ENCODE measurements at regions not wholly inside any gene's neighbourhood (a gene's known extent, or its start where the extent isn't known, plus 50 kb on each side); places are given as distances from the start of the nearest gene placed in this dataset.
"Not testable (repeated sequence)": the region's sequence is repeated elsewhere in the genome, so short reads cannot be mapped to it uniquely, and the experiment has no call there.

DNA sequence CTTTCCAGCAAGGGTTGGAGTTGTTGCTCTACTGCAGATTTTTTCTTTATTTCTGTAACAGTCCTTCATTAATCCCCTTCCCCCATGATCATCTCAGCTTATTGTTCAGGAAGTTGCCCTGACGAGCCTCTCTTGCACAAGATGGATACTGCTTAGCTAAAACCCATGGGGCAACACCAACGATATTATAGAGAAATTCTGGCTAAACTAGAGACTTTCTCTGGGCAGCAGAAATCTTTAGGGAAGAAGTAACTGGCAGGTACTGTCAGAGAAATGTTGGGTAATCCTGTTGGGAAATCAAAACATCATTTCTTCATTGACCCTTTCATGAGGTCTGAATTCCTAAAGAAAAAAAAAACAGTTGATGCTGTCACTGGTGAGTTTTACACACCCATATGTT is 921.3 kb downstream of the NLGN4X start:
- Histone ChIP-seq H3K4me3 (ENCODE audit: low read length) (no peak overlapping the region), H3K36me3 (ENCODE audit: insufficient read depth, low read length) (no peaks in the 10 kb centered on the region), H2AFZ (ENCODE audit: low read depth, low read length) (no peak overlapping the region), H3K27me3 (ENCODE audit: insufficient read depth, low read length) (no peaks in the 10 kb centered on the region), H3K9me3 (ENCODE audit: low read length) (no peaks in the 10 kb centered on the region), H3K4me1 (ENCODE audit: insufficient read depth, low read length) (no peaks in the 10 kb centered on the region)

DNA sequence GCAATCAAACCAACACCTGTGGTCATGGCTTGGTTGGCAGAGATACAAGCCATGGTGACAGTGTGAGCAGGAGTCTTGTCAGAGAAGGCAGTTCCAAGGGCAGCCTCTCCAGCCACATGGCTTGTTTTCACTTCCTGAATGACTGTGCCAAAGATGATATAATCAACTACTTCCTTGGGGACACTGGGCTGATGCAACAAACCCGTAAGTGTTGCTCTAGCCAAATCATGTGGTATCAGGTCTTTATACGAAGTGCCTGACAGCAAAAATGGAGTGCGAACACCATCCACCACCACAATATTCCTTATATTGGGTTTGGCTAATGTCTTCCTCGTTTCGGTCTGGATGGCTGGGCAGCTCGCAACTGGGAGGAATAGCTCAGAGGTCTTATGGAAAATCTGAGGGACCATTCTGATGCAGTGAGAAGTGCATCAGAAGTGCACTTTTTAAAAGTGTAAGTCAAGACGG is 922.0 kb downstream of the NLGN4X start:
- Histone ChIP-seq H3K9me3 (ENCODE audit: low read length) (no peaks in the 10 kb centered on the region), H3K4me1 (ENCODE audit: insufficient read depth, low read length) (no peaks in the 10 kb centered on the region), H2AFZ (ENCODE audit: low read depth, low read length) (no peak overlapping the region), H3K36me3 (ENCODE audit: insufficient read depth, low read length) (no peaks in the 10 kb centered on the region), H3K27me3 (ENCODE audit: insufficient read depth, low read length) (no peaks in the 10 kb centered on the region), H3K4me3 (ENCODE audit: low read length) (no peak overlapping the region)

DNA sequence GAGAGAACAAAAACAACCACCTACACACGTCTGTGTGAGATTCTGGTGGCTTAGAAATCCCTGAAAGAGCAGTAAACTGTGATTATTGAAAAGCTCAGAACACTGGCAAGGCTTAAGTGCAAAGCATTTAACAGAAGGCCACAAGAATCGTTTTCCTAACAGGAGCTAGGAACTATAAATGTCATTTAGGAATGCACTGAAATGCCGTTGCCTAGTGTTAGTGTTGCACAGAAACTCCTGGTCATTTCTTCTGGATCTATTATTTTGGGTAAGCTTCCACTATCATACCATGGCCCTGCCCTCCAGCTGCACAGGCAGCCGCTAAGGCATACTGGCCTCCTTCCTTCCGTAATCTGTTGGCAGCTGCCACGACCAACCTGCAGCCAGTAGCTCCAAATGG is 923.2 kb downstream of the NLGN4X start:
- no peaks in the 10 kb centered on the region for H3K27me3 ChIP-seq (ENCODE audit: insufficient read depth, low read length)
- no peaks in the 10 kb centered on the region for H3K4me1 ChIP-seq (ENCODE audit: insufficient read depth, low read length)
- no peaks in the 10 kb centered on the region for H3K36me3 ChIP-seq (ENCODE audit: insufficient read depth, low read length)
- H3K9me3 ChIP-seq (ENCODE audit: low read length): no peaks in the 10 kb centered on the region
- no peak overlapping the region for H3K4me3 ChIP-seq (ENCODE audit: low read length)
- H2AFZ ChIP-seq (ENCODE audit: low read depth, low read length): no peak overlapping the region

DNA sequence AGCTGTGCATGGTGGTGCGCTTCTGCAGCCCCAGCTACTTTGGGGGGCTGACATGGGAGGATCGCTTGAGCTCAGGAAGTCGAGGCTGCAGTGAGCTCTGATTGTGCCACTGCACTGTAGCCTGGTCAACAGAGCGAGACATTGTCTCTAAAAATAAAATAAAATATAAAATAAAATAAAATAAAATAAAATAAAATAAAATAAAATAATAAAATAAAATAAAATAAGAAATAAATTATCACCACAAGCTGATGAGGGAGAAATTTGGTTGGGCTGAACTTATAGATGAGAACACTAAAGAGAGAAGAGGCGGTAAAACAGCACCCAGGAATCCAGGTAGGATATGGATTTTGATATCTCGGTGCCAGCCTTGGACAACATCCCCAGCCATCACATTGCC is 933.7 kb downstream of the NLGN4X start:
- H3K4me3 ChIP-seq (ENCODE audit: low read length): no peak overlapping the region

DNA sequence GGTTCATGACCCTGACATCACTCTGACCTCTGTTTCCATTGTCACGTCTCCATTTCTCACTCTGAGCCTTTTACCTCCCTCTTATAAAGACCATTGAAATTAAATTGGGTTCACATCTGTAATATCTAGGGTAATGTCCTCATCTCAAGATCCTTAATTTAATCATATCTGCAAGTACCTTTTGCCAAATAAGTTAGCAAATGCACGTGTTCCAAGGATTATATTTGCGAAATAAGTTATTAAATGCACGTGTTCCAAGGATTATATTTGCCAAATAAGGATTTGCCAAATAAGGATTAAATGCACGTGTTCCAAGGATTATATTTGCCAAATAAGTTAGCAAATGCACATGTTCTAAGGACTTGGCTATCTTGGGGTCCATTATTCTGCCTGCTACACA is 938.0 kb downstream of the NLGN4X start:
- no peak overlapping the region for H3K4me3 ChIP-seq (ENCODE audit: low read length)
- H2AFZ ChIP-seq (ENCODE audit: low read depth, low read length): no peak overlapping the region
- no peaks in the 10 kb centered on the region for H3K4me1 ChIP-seq (ENCODE audit: insufficient read depth, low read length)
- no peaks in the 10 kb centered on the region for H3K36me3 ChIP-seq (ENCODE audit: insufficient read depth, low read length)
- H3K9me3 ChIP-seq (ENCODE audit: low read length): no peaks in the 10 kb centered on the region
- H3K27me3 ChIP-seq (ENCODE audit: insufficient read depth, low read length): no peaks in the 10 kb centered on the region

More for the DNA sequence above, 933.7 kb downstream of the NLGN4X start:
- Histone ChIP-seq H3K36me3 (ENCODE audit: insufficient read depth, low read length) (no peaks in the 10 kb centered on the region), H3K9me3 (ENCODE audit: low read length) (no peaks in the 10 kb centered on the region), H2AFZ (ENCODE audit: low read depth, low read length) (no peak overlapping the region), H3K27me3 (ENCODE audit: insufficient read depth, low read length) (no peaks in the 10 kb centered on the region), H3K4me1 (ENCODE audit: insufficient read depth, low read length) (no peaks in the 10 kb centered on the region)

DNA sequence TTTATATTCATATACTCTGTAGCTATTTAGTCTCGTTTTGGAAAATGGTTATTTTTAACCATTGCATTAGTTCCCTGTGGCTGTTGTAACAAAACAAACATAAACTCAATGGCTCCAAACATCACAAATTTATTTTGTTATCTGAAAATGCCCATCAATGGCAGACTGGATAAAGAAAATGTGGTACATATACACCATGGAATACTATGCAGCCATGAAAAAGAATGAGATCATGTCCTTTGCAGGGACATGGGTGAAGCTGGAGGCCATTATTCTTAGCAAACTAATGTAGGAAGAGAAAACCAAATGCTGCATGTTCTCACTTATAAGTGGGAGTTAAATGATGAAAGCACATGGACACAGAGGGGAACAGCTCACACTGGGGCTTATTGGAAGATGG is 938.7 kb downstream of the NLGN4X start:
- H2AFZ ChIP-seq (ENCODE audit: low read depth, low read length); H3K27me3 ChIP-seq (ENCODE audit: insufficient read depth, low read length); H3K9me3 ChIP-seq (ENCODE audit: low read length); H3K4me1 ChIP-seq (ENCODE audit: insufficient read depth, low read length); H3K36me3 ChIP-seq (ENCODE audit: insufficient read depth, low read length); H3K4me3 ChIP-seq (ENCODE audit: low read length): not testable (repeated sequence)

DNA sequence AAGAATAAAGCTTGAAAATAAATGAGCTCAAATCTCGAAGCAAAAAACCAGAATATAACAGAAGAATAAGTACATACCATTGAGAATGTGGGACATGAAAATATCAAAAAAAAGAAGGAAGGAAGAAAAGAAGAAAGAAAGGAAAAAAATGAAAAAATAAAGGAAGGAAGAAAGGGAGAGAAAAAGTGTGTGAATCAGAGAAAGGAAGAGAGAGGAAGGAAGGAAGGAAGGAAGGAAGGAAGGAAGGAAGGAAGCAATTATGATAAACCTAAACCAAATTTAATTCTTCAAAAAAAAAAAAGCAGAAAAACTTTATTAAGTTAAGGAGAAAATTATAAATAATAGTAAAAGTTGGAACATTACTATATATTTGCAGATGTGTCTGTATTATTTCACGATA is 949.8 kb downstream of the NLGN4X start:
- Histone ChIP-seq H3K36me3 (ENCODE audit: insufficient read depth, low read length) (no peaks in the 10 kb centered on the region), H3K27me3 (ENCODE audit: insufficient read depth, low read length) (no peaks in the 10 kb centered on the region), H3K9me3 (ENCODE audit: low read length) (no peaks in the 10 kb centered on the region), H2AFZ (ENCODE audit: low read depth, low read length) (no peak overlapping the region), H3K4me1 (ENCODE audit: insufficient read depth, low read length) (no peaks in the 10 kb centered on the region), H3K4me3 (ENCODE audit: low read length) (no peak overlapping the region)

DNA sequence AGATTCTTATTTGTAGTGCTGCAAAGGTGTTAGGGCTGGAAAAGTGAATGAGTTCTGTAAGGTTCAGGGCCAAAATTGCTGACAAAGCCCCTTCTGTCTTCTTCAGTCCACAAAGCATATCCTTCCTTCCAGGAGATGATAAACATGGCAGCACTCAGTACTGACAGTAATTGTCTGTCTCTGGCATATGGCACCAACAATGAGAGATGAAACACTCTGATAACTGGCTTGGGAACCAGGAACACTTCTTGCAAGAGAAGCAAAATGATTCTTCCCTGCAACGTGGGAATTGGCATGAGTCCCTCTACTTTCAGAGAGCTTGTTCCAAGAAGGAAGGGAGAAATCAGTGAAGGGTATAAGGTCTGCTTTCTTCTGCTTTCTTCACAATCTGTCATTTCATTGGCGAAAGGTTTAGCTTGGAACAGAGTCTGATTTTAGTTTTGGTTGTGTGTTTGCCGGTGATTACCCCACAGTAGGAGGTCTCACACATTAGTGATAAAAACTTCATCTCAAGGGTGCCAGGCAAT is 963.3 kb downstream of the NLGN4X start:
- no peaks in the 10 kb centered on the region for H3K27me3 ChIP-seq (ENCODE audit: insufficient read depth, low read length)
- H3K36me3 ChIP-seq (ENCODE audit: insufficient read depth, low read length): no peaks in the 10 kb centered on the region
- no peaks in the 10 kb centered on the region for H3K9me3 ChIP-seq (ENCODE audit: low read length)
- no peaks in the 10 kb centered on the region for H3K4me1 ChIP-seq (ENCODE audit: insufficient read depth, low read length)
- H2AFZ ChIP-seq (ENCODE audit: low read depth, low read length): no peak overlapping the region
- no peak overlapping the region for H3K4me3 ChIP-seq (ENCODE audit: low read length)

DNA sequence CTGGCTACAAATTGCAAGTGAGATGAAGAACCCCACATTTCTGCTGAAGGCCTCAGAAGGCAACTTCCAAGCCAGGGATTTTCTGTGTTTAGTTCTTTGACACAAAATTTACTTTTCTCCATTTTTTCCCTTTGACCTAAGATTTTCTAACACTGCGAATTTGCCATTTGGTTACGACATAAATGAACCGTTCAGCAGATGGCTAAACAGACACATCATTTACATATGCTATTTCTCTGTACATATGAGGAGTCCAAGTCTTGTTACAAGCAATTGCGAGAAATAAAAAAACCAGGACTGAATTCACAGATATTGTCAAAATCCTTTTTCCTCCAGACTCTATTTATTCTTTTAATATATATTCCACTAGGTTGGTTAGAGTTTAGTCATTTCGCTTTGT is 978.6 kb downstream of the NLGN4X start:
- H3K4me1 ChIP-seq (ENCODE audit: insufficient read depth, low read length): no peaks in the 10 kb centered on the region
- no peak overlapping the region for H3K4me3 ChIP-seq (ENCODE audit: low read length)
- H2AFZ ChIP-seq (ENCODE audit: low read depth, low read length): no peak overlapping the region
- H3K9me3 ChIP-seq (ENCODE audit: low read length): no peaks in the 10 kb centered on the region
- no peaks in the 10 kb centered on the region for H3K36me3 ChIP-seq (ENCODE audit: insufficient read depth, low read length)
- no peaks in the 10 kb centered on the region for H3K27me3 ChIP-seq (ENCODE audit: insufficient read depth, low read length)

DNA sequence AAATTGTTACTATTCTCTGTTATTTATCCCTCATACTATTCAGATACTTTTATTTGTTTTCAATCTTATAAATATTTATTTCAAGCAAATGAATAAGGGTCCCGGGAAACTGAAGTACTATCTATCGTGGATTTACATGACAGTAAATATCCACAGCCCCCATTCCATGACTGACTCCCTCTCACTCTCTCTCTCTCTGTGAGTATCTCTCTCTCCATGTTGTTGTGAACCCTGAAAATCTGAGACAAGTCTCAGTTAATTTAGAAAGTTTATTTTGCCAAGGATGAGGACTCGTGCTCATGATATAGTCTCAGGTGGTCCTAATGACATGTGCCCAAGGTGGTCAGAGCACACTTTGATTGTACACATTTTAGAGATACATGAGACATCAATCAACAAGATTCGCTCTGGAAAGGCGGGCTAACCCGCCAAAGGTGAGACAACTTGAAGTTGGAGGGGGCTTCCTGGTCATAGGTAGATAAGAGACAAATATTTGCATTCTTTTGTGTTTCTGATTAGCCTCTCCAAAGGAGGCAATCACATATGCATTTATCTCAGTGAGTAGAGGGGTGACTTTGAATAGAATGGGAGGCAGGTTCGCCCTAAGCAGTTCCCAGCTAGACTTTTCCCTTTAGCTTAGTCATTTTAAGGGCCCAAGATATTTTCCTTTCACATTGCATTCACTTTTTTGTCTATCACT is 986.4 kb downstream of the NLGN4X start:
- Histone ChIP-seq H2AFZ (ENCODE audit: low read depth, low read length) (no peak overlapping the region), H3K9me3 (ENCODE audit: low read length) (no peaks in the 10 kb centered on the region), H3K36me3 (ENCODE audit: insufficient read depth, low read length) (no peaks in the 10 kb centered on the region), H3K4me1 (ENCODE audit: insufficient read depth, low read length) (no peaks in the 10 kb centered on the region), H3K4me3 (ENCODE audit: low read length) (no peak overlapping the region), H3K27me3 (ENCODE audit: insufficient read depth, low read length) (no peaks in the 10 kb centered on the region)

DNA sequence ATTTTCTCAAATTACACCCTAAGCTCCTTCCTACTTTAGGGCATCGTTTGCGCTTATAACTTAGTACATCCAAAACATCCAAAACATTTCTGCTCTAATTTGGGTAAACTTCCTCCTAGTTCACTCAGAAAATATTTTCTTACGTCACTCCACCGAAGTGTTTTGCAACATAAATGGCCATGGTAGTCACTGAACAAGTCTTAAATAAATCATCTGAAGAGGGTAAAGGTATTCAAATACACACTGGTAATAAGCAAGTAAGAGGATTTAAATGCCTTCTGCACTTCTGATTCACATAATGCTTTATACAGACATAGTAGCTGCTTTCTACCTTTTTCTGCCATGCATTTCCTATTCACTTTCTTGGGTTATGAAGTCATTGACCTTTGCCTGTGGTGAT is 991.9 kb downstream of the NLGN4X start:
- no peaks in the 10 kb centered on the region for H3K36me3 ChIP-seq (ENCODE audit: insufficient read depth, low read length)
- H3K4me3 ChIP-seq (ENCODE audit: low read length): no peak overlapping the region
- no peaks in the 10 kb centered on the region for H3K9me3 ChIP-seq (ENCODE audit: low read length)
- no peak overlapping the region for H2AFZ ChIP-seq (ENCODE audit: low read depth, low read length)
- no peaks in the 10 kb centered on the region for H3K27me3 ChIP-seq (ENCODE audit: insufficient read depth, low read length)
- H3K4me1 ChIP-seq (ENCODE audit: insufficient read depth, low read length): no peaks in the 10 kb centered on the region

DNA sequence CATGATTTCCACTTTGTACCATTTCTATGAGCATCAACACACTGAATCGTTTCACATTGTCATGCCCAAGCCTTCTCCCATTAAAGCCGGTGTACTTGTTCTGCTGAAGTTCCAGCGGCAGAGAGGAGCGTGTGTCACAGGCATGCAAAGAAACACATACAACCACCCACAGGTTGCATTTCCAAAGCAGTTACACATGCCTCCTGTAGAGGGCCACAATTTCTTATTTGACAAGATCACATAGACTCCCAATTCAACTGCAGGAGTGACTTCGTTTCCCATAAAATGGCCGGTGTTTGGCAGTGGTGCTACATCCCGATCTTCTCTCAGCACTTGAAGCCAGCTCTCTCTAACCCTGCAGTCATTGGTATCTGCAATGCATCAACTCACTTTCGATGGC is 992.6 kb downstream of the NLGN4X start:
- Histone ChIP-seq H3K9me3 (ENCODE audit: low read length) (no peaks in the 10 kb centered on the region), H3K4me3 (ENCODE audit: low read length) (no peak overlapping the region), H2AFZ (ENCODE audit: low read depth, low read length) (no peak overlapping the region), H3K27me3 (ENCODE audit: insufficient read depth, low read length) (no peaks in the 10 kb centered on the region), H3K4me1 (ENCODE audit: insufficient read depth, low read length) (no peaks in the 10 kb centered on the region), H3K36me3 (ENCODE audit: insufficient read depth, low read length) (no peaks in the 10 kb centered on the region)

DNA sequence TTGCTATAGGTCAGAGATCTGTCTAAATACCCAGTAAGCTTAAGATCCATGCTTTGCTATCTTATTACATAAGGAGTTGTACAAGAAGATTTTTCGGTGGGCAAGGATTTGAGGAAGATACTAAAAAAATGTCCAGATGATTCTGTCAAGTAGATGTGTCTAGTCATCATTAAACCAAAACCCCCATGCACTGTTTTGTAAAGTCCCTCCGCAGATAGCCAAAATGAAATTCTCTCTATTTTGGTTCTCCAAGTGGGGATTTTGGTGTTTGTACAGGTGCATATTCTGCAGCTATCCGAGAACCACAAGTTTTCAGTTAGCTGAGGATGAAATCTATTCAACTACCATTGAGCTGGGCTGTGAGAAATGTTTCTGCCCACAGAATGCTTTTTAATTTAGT is 994.8 kb downstream of the NLGN4X start:
- no peaks in the 10 kb centered on the region for H3K27me3 ChIP-seq (ENCODE audit: insufficient read depth, low read length)
- no peak overlapping the region for H2AFZ ChIP-seq (ENCODE audit: low read depth, low read length)
- no peaks in the 10 kb centered on the region for H3K9me3 ChIP-seq (ENCODE audit: low read length)
- H3K4me3 ChIP-seq (ENCODE audit: low read length): no peak overlapping the region
- no peaks in the 10 kb centered on the region for H3K4me1 ChIP-seq (ENCODE audit: insufficient read depth, low read length)
- no peaks in the 10 kb centered on the region for H3K36me3 ChIP-seq (ENCODE audit: insufficient read depth, low read length)

DNA sequence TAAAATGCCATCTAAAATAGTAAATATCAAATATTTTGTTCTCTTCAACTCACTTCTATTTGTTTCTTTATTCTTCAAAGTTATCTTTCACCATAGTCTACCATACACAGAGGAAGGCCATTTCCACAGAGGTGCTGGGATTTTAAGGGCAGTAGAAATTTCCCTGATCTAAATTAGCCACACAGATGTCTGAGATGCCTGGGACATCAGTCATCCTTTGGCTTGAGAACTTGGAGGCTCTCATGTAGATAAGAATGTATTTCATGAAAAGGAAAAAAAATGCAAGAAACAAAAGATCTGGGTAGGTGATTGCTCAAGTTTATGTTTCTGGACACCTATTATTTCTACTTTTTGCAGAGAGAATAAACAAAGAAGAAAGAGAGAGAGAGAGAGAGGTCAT is 1008.2 kb downstream of the NLGN4X start:
- H2AFZ ChIP-seq (ENCODE audit: low read depth, low read length): no peak overlapping the region
- no peaks in the 10 kb centered on the region for H3K36me3 ChIP-seq (ENCODE audit: insufficient read depth, low read length)
- no peak overlapping the region for H3K4me3 ChIP-seq (ENCODE audit: low read length)
- H3K4me1 ChIP-seq (ENCODE audit: insufficient read depth, low read length): peaks cover 13% of the 10 kb centered on the region
- H3K9me3 ChIP-seq (ENCODE audit: low read length): no peaks in the 10 kb centered on the region
- no peaks in the 10 kb centered on the region for H3K27me3 ChIP-seq (ENCODE audit: insufficient read depth, low read length)
